GM12874 (cell line): ENCODE measurements at regions not wholly inside any gene's neighbourhood (a gene's known extent, or its start where the extent isn't known, plus 50 kb on each side); places are given as distances from the start of the nearest gene placed in this dataset.

Source experiments
- CTCF ChIP-seq: IDR thresholded peaks from 2 replicates; pipeline ENCODE4 v1.5.1; 2011; ENCODE audit warnings: low read depth, mild to moderate bottlenecking, control low read depth, low read length, moderate library complexity; ENCODE audit not compliant: insufficient read depth

GRCh38 chr6:85191656-85192055 lies 258.2 kb upstream of the NT5E start:
- TF ChIP-seq CTCF, result no peak

- TF ChIP-seq CTCF, result no peak
These were observed 263.2 kb upstream of the NT5E start for GRCh38 chr6:85186546-85187175.

- TF ChIP-seq CTCF, result no peak
These were observed 263.9 kb upstream of the NT5E start for GRCh38 chr6:85185977-85186376.

- no peak for TF ChIP-seq CTCF
These were observed 266.0 kb upstream of the NT5E start for GRCh38 chr6:85183841-85184240.

GRCh38 chr6:85172705-85173104 lies 277.2 kb upstream of the NT5E start:
- no peak for TF ChIP-seq CTCF

GRCh38 chr6:85172161-85172560 lies 277.7 kb upstream of the NT5E start:
- no peak for TF ChIP-seq CTCF

GRCh38 chr6:85169189-85169588 lies 280.7 kb upstream of the NT5E start:
- TF ChIP-seq CTCF, result no peak
